HL-60 (cell line): ENCODE measurements at regions not wholly inside any gene's neighbourhood (a gene's known extent, or its start where the extent isn't known, plus 50 kb on each side); places are given as distances from the start of the nearest gene placed in this dataset.
"Not testable (repeated sequence)": the region's sequence is repeated elsewhere in the genome, so short reads cannot be mapped to it uniquely, and the experiment has no call there.

Experiments used
- CTCF ChIP-seq: IDR thresholded peaks from one replicate; pipeline ENCODE4 v1.5.1; 2011; ENCODE audit warnings: low read length, control low read depth, inconsistent platforms; ENCODE audit not compliant: insufficient read depth
- POLR2AphosphoS5 ChIP-seq: IDR thresholded peaks from 2 replicates; pipeline ENCODE4 v1.6.1; 2012; ENCODE audit warnings: low read depth
- SPI1 ChIP-seq: IDR thresholded peaks from 2 replicates; pipeline ENCODE4 v1.6.1; 2012; ENCODE audit warnings: low read depth, mild to moderate bottlenecking, borderline replicate concordance
- TF ChIP-seq, protein P1 (sequence below): IDR thresholded peaks from 2 replicates; pipeline ENCODE4 v1.6.1; 2012; ENCODE audit warnings: low read depth; ENCODE audit not compliant: insufficient replicate concordance

GRCh38 chrX:63235963-63236362 is 115.2 kb downstream of the SPIN4 start:
- TF ChIP-seq CTCF, POLR2AphosphoS5, SPI1: not testable (repeated sequence)
- TF ChIP-seq, protein P1, sequence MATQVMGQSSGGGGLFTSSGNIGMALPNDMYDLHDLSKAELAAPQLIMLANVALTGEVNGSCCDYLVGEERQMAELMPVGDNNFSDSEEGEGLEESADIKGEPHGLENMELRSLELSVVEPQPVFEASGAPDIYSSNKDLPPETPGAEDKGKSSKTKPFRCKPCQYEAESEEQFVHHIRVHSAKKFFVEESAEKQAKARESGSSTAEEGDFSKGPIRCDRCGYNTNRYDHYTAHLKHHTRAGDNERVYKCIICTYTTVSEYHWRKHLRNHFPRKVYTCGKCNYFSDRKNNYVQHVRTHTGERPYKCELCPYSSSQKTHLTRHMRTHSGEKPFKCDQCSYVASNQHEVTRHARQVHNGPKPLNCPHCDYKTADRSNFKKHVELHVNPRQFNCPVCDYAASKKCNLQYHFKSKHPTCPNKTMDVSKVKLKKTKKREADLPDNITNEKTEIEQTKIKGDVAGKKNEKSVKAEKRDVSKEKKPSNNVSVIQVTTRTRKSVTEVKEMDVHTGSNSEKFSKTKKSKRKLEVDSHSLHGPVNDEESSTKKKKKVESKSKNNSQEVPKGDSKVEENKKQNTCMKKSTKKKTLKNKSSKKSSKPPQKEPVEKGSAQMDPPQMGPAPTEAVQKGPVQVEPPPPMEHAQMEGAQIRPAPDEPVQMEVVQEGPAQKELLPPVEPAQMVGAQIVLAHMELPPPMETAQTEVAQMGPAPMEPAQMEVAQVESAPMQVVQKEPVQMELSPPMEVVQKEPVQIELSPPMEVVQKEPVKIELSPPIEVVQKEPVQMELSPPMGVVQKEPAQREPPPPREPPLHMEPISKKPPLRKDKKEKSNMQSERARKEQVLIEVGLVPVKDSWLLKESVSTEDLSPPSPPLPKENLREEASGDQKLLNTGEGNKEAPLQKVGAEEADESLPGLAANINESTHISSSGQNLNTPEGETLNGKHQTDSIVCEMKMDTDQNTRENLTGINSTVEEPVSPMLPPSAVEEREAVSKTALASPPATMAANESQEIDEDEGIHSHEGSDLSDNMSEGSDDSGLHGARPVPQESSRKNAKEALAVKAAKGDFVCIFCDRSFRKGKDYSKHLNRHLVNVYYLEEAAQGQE, result not testable (repeated sequence)
